Kidney (tissue), 13 donors: ENCODE measurements at regions not wholly inside any gene's neighbourhood (a gene's known extent, or its start where the extent isn't known, plus 50 kb on each side); places are given as distances from the start of the nearest gene placed in this dataset.

ENCODE experiments used
- DNase-seq, 5 donors: peaks; one replicate each; pipeline ENCODE4 v3.0.0-alpha.2; 2013 to 2020
- FAIRE-seq: peaks from 2 replicates; lab custom pipeline; 2012; peaks lifted over from hg19 to GRCh38; lab: Jason Lieb, UNC
- H3K27ac ChIP-seq, 2 donors: one replicate each; pipeline ENCODE4 v1.7.0; 2013; ENCODE audit warnings: low read depth in 2 of 2, low read length in 2 of 2, inconsistent platforms in 1 of 2
- H3K27me3 ChIP-seq: one replicate; pipeline ENCODE4 v1.7.1; 2013; ENCODE audit warnings: low read length, inconsistent platforms; ENCODE audit not compliant: control insufficient read depth, insufficient read depth
- H3K36me3 ChIP-seq, 3 donors: one replicate each; pipeline versions ENCODE4 v1.7.0 to v1.7.1; 2013; ENCODE audit warnings: low read length in 3 of 3, control low read depth in 1 of 3, inconsistent platforms in 1 of 3; ENCODE audit not compliant: insufficient read depth in 3 of 3, control insufficient read depth in 2 of 3
- H3K4me1 ChIP-seq, 3 donors: one replicate each; pipeline versions ENCODE4 v1.7.0 to v1.7.1; 2013; ENCODE audit warnings: low read length in 3 of 3, inconsistent platforms in 1 of 3, low read depth in 1 of 3; ENCODE audit not compliant: control insufficient read depth in 2 of 3, insufficient read depth in 2 of 3
- H3K4me3 ChIP-seq, 3 donors: one replicate each; pipeline versions ENCODE4 v1.7.0 to v1.8.1; 2013; ENCODE audit warnings: low read length in 3 of 3, control low read depth in 1 of 3, inconsistent platforms in 1 of 3
- H3K9ac ChIP-seq, 3 donors: one replicate each; pipeline versions ENCODE4 v1.7.0 to v1.7.1; 2013; ENCODE audit warnings: low read length in 3 of 3, control low read depth in 1 of 3, inconsistent platforms in 1 of 3
- H3K9me3 ChIP-seq, 3 donors: one replicate each; pipeline versions ENCODE4 v1.7.0 to v1.7.1; 2013; ENCODE audit warnings: low read length in 3 of 3, control low read depth in 1 of 3, inconsistent platforms in 1 of 3; ENCODE audit not compliant: control insufficient read depth in 2 of 3, insufficient read depth in 1 of 3
- intact Hi-C: fragments of 100-400 bp; cut with DNase I; formaldehyde crosslinking; loops from one replicate; pipeline ENCODE4 v1.11.1; 2022
- TF ChIP-seq, protein P1 (sequence below): IDR thresholded peaks from 3 replicates; pipeline ENCODE4 v1.5.1; 2012; ENCODE audit warnings: mild to moderate bottlenecking, moderate library complexity, borderline replicate concordance; ENCODE audit not compliant: insufficient read depth; ENCODE audit errors: extremely low read depth
- donor health status: control.
- donor health status: control.
- donor health status: control.
- donor health status: control.
- donor health status: control.
- donor health status: DM: yes; HTN: yes; CAD: no.
- donor health status: Normal renal cell carcinoma (clear cell type).

DNA sequence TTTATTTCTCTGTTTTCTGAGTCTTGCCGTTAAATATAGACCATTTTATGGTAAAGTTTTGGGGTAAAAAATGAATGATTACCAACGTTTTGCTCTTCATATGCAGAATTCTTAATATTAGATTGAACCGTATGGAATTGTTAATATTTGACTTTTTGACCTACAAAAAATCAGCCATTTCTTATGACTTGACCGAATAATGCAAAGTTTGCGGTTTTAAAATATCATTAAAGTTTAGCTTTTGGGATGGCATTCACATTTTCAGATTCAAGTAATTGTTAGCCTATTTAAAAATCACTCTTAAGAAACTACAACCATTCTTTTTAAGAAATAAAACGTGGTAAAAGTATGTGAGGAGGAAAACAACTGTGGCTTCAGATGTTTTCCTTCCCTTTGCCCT lies 138.0 kb downstream of the HAUS1 start:
- H3K27me3 ChIP-seq: no peaks in the 10 kb centered on the region
- FAIRE-seq: no peak
- TF ChIP-seq, protein P1, sequence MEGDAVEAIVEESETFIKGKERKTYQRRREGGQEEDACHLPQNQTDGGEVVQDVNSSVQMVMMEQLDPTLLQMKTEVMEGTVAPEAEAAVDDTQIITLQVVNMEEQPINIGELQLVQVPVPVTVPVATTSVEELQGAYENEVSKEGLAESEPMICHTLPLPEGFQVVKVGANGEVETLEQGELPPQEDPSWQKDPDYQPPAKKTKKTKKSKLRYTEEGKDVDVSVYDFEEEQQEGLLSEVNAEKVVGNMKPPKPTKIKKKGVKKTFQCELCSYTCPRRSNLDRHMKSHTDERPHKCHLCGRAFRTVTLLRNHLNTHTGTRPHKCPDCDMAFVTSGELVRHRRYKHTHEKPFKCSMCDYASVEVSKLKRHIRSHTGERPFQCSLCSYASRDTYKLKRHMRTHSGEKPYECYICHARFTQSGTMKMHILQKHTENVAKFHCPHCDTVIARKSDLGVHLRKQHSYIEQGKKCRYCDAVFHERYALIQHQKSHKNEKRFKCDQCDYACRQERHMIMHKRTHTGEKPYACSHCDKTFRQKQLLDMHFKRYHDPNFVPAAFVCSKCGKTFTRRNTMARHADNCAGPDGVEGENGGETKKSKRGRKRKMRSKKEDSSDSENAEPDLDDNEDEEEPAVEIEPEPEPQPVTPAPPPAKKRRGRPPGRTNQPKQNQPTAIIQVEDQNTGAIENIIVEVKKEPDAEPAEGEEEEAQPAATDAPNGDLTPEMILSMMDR: no peak
- no peak overlapping the region for H3K27ac ChIP-seq
- intact Hi-C loops: no loop called here
- H3K36me3 ChIP-seq: no peaks in the 10 kb centered on the region
- no peaks in the 10 kb centered on the region for H3K4me1 ChIP-seq
- no peaks in the 10 kb centered on the region for H3K9me3 ChIP-seq
- no peak for DNase-seq
- H3K9ac ChIP-seq: no peak overlapping the region
- H3K4me3 ChIP-seq: no peak overlapping the region

DNA sequence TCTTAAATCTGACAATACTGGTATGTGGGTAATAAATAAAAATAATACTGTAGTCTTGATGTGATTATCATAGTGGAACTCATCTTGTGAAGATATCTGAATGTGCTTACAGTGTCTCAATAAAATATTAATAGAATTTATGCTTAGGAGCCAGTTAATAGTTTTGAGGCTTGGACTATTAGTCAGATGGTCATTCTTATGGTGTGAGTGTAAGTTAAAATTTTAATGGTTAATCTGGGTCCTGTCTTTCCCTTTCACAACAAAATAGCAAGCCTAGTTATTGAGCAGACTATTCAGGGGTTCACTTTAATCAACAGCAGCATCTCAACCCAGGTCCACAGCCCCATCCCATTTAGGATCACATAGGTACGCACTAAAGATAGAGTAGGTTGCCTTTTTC lies 138.9 kb downstream of the HAUS1 start:
- FAIRE-seq (no peak), DNase-seq (no peak)
- intact Hi-C loops: no loop called here
- Histone ChIP-seq H3K27ac (no peak overlapping the region), H3K4me1 (no peaks in the 10 kb centered on the region), H3K4me3 (no peak overlapping the region), H3K9me3 (no peaks in the 10 kb centered on the region), H3K9ac (no peak overlapping the region), H3K36me3 (no peaks in the 10 kb centered on the region), H3K27me3 (no peaks in the 10 kb centered on the region)
- TF ChIP-seq, protein P1: no peak

DNA sequence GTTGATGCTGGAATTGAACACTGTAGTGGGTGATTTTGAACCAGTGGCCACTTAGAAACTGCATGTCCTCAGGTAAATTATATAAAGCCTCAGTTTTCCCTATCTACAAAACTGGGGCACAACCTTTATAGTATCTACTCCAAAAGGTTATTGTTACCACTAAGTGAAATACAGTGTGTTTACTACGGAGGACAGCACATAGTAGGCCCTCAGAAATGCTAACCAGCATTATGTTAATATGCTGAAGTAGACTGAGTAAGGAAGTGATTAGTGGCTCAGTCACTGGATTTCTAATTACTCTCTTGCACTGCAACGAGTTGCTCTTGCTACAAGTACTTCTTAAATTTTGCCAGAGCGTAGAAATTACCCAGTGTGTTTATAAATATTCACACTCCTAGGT lies 139.5 kb downstream of the HAUS1 start:
- no peak for FAIRE-seq

More for the DNA sequence above, 139.5 kb downstream of the HAUS1 start:
- H3K27ac ChIP-seq: no peak overlapping the region
- no peaks in the 10 kb centered on the region for H3K36me3 ChIP-seq
- no peaks in the 10 kb centered on the region for H3K27me3 ChIP-seq
- H3K4me3 ChIP-seq: no peak overlapping the region
- TF ChIP-seq, protein P1: no peak
- no peak for DNase-seq
- no peak overlapping the region for H3K9ac ChIP-seq
- no peaks in the 10 kb centered on the region for H3K4me1 ChIP-seq
- intact Hi-C loops: no loop called here
- no peaks in the 10 kb centered on the region for H3K9me3 ChIP-seq
